Upper lobe of right lung (tissue), 1 donor: ENCODE measurements at regions not wholly inside any gene's neighbourhood (a gene's known extent, or its start where the extent isn't known, plus 50 kb on each side); places are given as distances from the start of the nearest gene placed in this dataset.

Experiments used
- ATAC-seq: fragments of 200-7000 bp; cut with Tn5 transposase; one replicate; pipeline ENCODE4 v1.9.1; 2020; ENCODE audit warnings: mild to moderate bottlenecking, moderate library complexity
- DNase-seq: peaks from one replicate; pipeline ENCODE4 v3.0.0-alpha.2; 2020
- H3K27ac ChIP-seq: fragments of 200-600 bp; one replicate; pipeline ENCODE4 v1.8.0; 2022
- H3K27me3 ChIP-seq: fragments of 200-600 bp; one replicate; pipeline ENCODE4 v1.8.0; 2022; ENCODE audit warnings: mild to moderate bottlenecking
- H3K36me3 ChIP-seq: fragments of 200-600 bp; one replicate; pipeline ENCODE4 v1.8.0; 2022
- H3K4me1 ChIP-seq: fragments of 200-600 bp; one replicate; pipeline ENCODE4 v1.8.0; 2022
- H3K4me3 ChIP-seq: fragments of 200-600 bp; one replicate; pipeline ENCODE4 v1.8.0; 2022; ENCODE audit warnings: mild to moderate bottlenecking
- H3K9me3 ChIP-seq: fragments of 200-600 bp; one replicate; pipeline ENCODE4 v1.8.0; 2022
- intact Hi-C: fragments of 100-400 bp; cut with DNase I; formaldehyde crosslinking; loops from one replicate; pipeline ENCODE4 v1.11.0; 2022
- TF ChIP-seq, protein P1 (sequence below): fragments of 200-600 bp; IDR thresholded peaks from one replicate; pipeline ENCODE4 v1.8.0; 2022; ENCODE audit warnings: antibody characterized with exemption
- donor health status: DM: no; HTN: yes; CAD: no; lungs with severe emphysema.

DNA sequence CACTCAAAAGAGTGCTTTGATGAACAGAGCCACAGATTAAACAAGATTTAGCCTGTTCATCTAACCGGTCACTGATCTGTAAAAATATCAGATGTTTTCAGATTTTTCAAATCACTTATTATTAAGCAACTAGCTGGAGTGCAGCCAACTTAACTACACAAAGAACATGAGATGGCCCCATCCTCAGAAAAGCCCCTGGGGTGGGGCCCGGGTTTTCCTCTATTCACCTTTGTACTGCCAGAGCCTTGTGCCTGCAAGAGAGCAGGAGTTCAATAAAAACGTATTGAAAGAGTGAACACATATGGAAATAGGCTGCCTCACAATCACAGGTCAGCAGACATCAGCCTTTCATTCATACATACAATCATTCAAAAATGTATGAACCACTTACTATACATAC is 516.1 kb downstream of the OMA1 start:
- no peak for ATAC-seq
- no peak overlapping the region for H3K4me3 ChIP-seq
- intact Hi-C loops: no loop called here

DNA sequence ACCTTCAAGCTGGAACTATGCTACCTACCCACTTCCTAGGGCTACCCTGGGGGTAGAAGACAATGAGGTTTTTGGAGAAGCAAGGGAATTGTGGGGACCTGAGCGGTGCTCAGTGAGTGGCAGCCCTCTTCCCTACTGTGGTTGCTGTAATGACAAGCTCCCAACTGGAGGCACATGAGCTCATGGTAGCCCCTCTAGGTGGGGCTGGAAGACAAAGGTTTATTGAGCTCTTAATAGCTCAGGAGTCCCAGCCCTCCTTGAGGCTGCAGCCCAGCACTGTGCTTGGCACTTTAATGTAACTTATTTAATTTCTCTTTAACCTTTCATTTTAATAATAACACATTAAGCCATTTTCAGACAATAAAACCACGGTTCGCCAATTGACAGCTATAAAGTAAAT is 528.9 kb downstream of the OMA1 start:
- no peak for DNase-seq
- Histone ChIP-seq H3K27me3 (no peaks in the 10 kb centered on the region), H3K4me1 (no peaks in the 10 kb centered on the region), H3K4me3 (no peak overlapping the region), H3K9me3 (no peaks in the 10 kb centered on the region), H3K36me3 (no peaks in the 10 kb centered on the region), H3K27ac (no peak overlapping the region)
- no peak for ATAC-seq
- intact Hi-C loops: no loop called here
- TF ChIP-seq, protein P1, sequence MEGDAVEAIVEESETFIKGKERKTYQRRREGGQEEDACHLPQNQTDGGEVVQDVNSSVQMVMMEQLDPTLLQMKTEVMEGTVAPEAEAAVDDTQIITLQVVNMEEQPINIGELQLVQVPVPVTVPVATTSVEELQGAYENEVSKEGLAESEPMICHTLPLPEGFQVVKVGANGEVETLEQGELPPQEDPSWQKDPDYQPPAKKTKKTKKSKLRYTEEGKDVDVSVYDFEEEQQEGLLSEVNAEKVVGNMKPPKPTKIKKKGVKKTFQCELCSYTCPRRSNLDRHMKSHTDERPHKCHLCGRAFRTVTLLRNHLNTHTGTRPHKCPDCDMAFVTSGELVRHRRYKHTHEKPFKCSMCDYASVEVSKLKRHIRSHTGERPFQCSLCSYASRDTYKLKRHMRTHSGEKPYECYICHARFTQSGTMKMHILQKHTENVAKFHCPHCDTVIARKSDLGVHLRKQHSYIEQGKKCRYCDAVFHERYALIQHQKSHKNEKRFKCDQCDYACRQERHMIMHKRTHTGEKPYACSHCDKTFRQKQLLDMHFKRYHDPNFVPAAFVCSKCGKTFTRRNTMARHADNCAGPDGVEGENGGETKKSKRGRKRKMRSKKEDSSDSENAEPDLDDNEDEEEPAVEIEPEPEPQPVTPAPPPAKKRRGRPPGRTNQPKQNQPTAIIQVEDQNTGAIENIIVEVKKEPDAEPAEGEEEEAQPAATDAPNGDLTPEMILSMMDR: no peak

More for the DNA sequence above, 516.1 kb downstream of the OMA1 start:
- H3K27me3 ChIP-seq: no peaks in the 10 kb centered on the region
- no peak overlapping the region for H3K27ac ChIP-seq
- H3K9me3 ChIP-seq: no peaks in the 10 kb centered on the region
- no peaks in the 10 kb centered on the region for H3K4me1 ChIP-seq
- TF ChIP-seq, protein P1: no peak
- H3K36me3 ChIP-seq: no peaks in the 10 kb centered on the region
- DNase-seq: no peak

DNA sequence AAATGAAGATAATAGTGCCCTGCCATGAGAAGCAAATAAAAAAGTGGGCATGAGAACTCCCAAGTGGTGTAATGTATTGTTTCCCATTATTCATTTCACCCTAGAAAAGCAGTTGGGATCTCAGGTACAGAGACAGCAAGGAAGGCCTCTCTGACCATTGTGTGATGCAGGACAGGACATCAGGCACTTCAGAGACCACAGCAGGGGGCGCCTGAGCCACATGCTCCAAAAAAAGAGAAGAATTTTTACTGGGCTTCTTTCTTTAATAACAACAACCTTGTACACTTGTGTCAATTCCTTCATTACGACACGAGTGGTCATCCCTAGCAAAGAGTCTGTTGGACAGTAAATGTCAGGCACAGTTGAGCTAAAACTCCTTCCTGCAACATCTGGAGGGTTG is 533.3 kb downstream of the OMA1 start:
- no peak for DNase-seq
- Histone ChIP-seq H3K4me3 (no peak overlapping the region), H3K4me1 (no peaks in the 10 kb centered on the region), H3K36me3 (no peaks in the 10 kb centered on the region), H3K27me3 (no peaks in the 10 kb centered on the region), H3K27ac (no peak overlapping the region), H3K9me3 (no peaks in the 10 kb centered on the region)
- intact Hi-C loops: no loop called here
- TF ChIP-seq, protein P1: no peak
- no peak for ATAC-seq

DNA sequence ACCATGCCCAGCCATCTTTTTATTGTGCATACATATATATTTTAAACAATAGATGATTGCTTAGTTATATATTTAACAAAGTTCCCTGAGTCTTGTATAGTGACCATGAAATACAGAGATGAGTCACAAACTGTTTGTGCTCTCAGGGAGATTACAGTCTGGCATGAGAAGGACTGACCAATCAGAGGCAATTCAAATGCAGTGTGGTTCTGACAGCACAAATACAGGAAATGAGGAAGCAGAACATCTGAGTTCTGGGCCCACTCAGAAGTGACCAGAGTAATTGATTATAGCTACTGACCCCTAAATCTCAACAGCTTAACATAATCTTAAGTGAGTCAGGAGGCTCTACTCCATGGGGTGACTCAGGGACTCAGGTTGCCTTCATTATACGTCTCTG is 534.5 kb downstream of the OMA1 start:
- DNase-seq (no peak), ATAC-seq (no peak)
- no peaks in the 10 kb centered on the region for H3K4me1 ChIP-seq
- H3K27me3 ChIP-seq: no peaks in the 10 kb centered on the region
- no peaks in the 10 kb centered on the region for H3K9me3 ChIP-seq
- H3K36me3 ChIP-seq: no peaks in the 10 kb centered on the region
- intact Hi-C loops: no loop called here
- TF ChIP-seq, protein P1: no peak
- H3K4me3 ChIP-seq: no peak overlapping the region
- no peak overlapping the region for H3K27ac ChIP-seq

DNA sequence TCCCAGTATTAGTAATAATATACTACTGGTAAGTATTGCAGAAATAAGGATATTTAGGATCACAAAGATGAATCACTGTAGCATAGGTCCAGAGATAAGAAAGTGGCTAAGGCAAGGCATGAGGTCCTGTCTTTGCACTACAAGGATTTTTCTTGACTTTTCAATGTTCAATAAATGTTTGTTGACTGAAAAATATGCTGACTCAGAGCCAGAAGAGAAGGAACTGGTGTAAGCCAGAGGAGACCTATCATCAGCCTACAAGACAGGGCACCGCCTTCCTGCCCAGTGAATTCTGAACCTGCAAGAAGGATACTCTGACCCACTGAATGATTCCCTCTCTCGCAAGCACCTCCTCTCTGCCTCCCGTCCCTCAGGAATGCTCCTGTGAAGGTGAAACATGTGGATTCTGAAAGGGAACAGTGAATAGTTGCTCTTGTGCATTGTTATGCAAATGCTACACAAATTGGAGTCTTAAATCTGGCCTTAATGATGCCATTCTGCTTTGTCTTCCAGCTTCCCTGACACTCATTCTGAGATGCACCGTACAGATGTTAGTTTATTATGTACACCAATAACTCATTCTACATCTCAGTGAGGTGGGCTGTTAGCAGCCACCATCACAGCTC is 540.0 kb downstream of the OMA1 start:
- TF ChIP-seq, protein P1: no peak

DNA sequence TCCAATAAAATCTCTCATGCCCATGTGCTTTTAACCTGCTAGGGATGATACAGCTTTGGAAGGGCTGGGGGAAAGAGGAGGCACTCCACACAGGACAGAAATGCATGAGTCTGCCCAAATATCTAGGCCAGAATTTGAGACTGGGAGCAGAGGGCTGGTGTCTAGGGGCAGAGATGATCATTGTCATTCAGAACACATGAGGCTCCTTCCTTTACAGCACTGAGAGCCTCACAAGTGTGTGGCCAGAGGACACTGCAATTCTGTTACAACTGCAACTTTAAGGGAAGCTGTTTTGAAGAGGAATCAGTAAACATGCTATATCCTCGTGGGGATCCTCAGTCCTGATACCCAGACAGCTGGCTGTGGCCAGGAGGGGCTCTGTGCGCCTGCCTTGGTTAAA is 541.3 kb downstream of the OMA1 start:
- Histone ChIP-seq H3K27ac (no peak overlapping the region), H3K36me3 (no peaks in the 10 kb centered on the region), H3K9me3 (no peaks in the 10 kb centered on the region), H3K27me3 (peaks cover 3% of the 10 kb centered on the region), H3K4me3 (no peak overlapping the region), H3K4me1 (no peaks in the 10 kb centered on the region)
- no peak for ATAC-seq
- intact Hi-C loops: no loop called here
- no peak for DNase-seq
- TF ChIP-seq, protein P1: no peak

More for the DNA sequence above, 540.0 kb downstream of the OMA1 start:
- no peaks in the 10 kb centered on the region for H3K9me3 ChIP-seq
- no peak for ATAC-seq
- H3K4me3 ChIP-seq: no peak overlapping the region
- intact Hi-C loops: no loop called here
- H3K27ac ChIP-seq: no peak overlapping the region
- H3K4me1 ChIP-seq: no peaks in the 10 kb centered on the region
- no peaks in the 10 kb centered on the region for H3K36me3 ChIP-seq
- no peak for DNase-seq
- peaks cover 3% of the 10 kb centered on the region for H3K27me3 ChIP-seq
